ENCODE measurements at regions not wholly inside any gene's neighbourhood (a gene's known extent, or its start where the extent isn't known, plus 50 kb on each side); places are given as distances from the start of the nearest gene placed in this dataset.

DNA sequence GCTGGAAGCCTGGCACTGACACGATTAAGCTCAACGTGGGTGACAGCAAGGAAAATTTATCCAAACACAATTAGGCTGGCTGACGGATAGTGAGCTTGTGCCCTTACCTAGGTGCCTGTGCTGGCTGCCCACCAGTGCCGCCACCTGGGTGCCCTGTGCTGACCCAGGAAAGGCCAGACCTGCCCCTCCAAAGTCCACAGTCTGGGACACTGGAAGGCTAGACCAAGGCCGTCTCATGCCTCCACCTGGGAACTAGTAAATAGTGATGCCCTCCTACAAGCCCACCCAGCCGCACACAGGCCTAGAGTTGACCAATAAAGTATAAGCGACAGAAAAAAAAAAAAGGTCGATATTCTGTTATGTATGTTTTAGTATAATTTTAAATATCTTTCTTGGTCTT is 142.6 kb upstream of the MCHR2 start:
- H3K27me3 ChIP-seq (ENCODE audit: insufficient read depth, low read depth, low read length) = no peaks in the 10 kb centered on the region
- TF ChIP-seq, protein P1, sequence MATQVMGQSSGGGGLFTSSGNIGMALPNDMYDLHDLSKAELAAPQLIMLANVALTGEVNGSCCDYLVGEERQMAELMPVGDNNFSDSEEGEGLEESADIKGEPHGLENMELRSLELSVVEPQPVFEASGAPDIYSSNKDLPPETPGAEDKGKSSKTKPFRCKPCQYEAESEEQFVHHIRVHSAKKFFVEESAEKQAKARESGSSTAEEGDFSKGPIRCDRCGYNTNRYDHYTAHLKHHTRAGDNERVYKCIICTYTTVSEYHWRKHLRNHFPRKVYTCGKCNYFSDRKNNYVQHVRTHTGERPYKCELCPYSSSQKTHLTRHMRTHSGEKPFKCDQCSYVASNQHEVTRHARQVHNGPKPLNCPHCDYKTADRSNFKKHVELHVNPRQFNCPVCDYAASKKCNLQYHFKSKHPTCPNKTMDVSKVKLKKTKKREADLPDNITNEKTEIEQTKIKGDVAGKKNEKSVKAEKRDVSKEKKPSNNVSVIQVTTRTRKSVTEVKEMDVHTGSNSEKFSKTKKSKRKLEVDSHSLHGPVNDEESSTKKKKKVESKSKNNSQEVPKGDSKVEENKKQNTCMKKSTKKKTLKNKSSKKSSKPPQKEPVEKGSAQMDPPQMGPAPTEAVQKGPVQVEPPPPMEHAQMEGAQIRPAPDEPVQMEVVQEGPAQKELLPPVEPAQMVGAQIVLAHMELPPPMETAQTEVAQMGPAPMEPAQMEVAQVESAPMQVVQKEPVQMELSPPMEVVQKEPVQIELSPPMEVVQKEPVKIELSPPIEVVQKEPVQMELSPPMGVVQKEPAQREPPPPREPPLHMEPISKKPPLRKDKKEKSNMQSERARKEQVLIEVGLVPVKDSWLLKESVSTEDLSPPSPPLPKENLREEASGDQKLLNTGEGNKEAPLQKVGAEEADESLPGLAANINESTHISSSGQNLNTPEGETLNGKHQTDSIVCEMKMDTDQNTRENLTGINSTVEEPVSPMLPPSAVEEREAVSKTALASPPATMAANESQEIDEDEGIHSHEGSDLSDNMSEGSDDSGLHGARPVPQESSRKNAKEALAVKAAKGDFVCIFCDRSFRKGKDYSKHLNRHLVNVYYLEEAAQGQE (IDR thresholded peaks at IDR 0.05; ENCODE audit: borderline replicate concordance) = no peak
- TF ChIP-seq, protein P2, sequence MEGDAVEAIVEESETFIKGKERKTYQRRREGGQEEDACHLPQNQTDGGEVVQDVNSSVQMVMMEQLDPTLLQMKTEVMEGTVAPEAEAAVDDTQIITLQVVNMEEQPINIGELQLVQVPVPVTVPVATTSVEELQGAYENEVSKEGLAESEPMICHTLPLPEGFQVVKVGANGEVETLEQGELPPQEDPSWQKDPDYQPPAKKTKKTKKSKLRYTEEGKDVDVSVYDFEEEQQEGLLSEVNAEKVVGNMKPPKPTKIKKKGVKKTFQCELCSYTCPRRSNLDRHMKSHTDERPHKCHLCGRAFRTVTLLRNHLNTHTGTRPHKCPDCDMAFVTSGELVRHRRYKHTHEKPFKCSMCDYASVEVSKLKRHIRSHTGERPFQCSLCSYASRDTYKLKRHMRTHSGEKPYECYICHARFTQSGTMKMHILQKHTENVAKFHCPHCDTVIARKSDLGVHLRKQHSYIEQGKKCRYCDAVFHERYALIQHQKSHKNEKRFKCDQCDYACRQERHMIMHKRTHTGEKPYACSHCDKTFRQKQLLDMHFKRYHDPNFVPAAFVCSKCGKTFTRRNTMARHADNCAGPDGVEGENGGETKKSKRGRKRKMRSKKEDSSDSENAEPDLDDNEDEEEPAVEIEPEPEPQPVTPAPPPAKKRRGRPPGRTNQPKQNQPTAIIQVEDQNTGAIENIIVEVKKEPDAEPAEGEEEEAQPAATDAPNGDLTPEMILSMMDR (IDR thresholded peaks at IDR 0.05; ENCODE audit: poor library complexity, severe bottlenecking) = no peak
- TF ChIP-seq EZH2 (IDR thresholded peaks at IDR 0.05; ENCODE audit: borderline replicate concordance, insufficient read depth, low read length, poor library complexity, severe bottlenecking) (no peak), RAD21 (conservative IDR thresholded peaks at IDR 0.05) (no peak), EP300 (conservative IDR thresholded peaks at IDR 0.05; ENCODE audit: poor library complexity, severe bottlenecking) (no peak), SMC3 (conservative IDR thresholded peaks at IDR 0.05; ENCODE audit: poor library complexity) (no peak), TAF1 (IDR thresholded peaks at IDR 0.05; ENCODE audit: low read depth) (no peak), POLR2AphosphoS5 (IDR thresholded peaks at IDR 0.05) (no peak), MXI1 (conservative IDR thresholded peaks at IDR 0.05; ENCODE audit: poor library complexity, severe bottlenecking) (no peak)
- H3K4me2 ChIP-seq (ENCODE audit: low read length) = no peak overlapping the region
- no peak overlapping the region for H3K9ac ChIP-seq (ENCODE audit: low read length)
- H3K36me3 ChIP-seq (ENCODE audit: insufficient read depth, low read length) = no peaks in the 10 kb centered on the region
- H2AFZ ChIP-seq (ENCODE audit: low read depth, low read length) = no peak overlapping the region
- no peaks in the 10 kb centered on the region for H3K9me2 ChIP-seq (ENCODE audit: insufficient read depth, low read length)
- H3K79me2 ChIP-seq (replicated peaks; ENCODE audit: insufficient read depth, low read length) = no peaks in the 10 kb centered on the region
- no peaks in the 10 kb centered on the region for H4K20me1 ChIP-seq (ENCODE audit: insufficient read depth)
- H3K4me3 ChIP-seq (ENCODE audit: low read length) = no peak overlapping the region
- H3K27ac ChIP-seq (ENCODE audit: low read length) = no peak overlapping the region
- H3K9me3 ChIP-seq (ENCODE audit: low read length) = peaks cover 4% of the 10 kb centered on the region
- no peaks in the 10 kb centered on the region for H3F3A ChIP-seq (ENCODE audit: insufficient read depth, low read length, poor library complexity, severe bottlenecking)

DNA sequence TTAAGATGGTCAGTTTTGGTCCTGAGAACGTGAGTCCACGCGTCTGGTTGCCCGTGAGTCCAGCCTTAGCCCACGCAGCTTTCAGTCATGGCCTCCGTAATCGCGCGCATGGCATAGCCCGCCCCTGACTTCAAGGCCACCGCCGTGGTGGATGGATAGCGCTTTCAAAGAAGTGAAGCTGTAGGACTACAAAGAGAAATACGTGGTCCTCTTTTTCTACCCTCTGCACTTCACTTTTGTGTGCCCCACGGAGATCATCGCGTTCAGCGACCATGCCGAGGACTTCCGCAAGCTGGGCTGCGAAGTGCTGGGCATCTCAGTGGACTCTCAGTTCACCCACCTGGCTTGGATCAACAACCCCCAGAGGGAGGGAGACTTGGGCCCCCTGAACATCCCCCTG is 142.0 kb upstream of the MCHR2 start:
- H3K27ac ChIP-seq (ENCODE audit: low read length) = no peak overlapping the region
- peaks cover 4% of the 10 kb centered on the region for H3K9me3 ChIP-seq (ENCODE audit: low read length)
- H3K27me3 ChIP-seq (ENCODE audit: insufficient read depth, low read depth, low read length) = no peaks in the 10 kb centered on the region
- H3K79me2 ChIP-seq (replicated peaks; ENCODE audit: insufficient read depth, low read length) = no peaks in the 10 kb centered on the region
- no peaks in the 10 kb centered on the region for H3K36me3 ChIP-seq (ENCODE audit: insufficient read depth, low read length)
- no peak overlapping the region for H2AFZ ChIP-seq (ENCODE audit: low read depth, low read length)
- no peaks in the 10 kb centered on the region for H3K9me2 ChIP-seq (ENCODE audit: insufficient read depth, low read length)
- H3F3A ChIP-seq (ENCODE audit: insufficient read depth, low read length, poor library complexity, severe bottlenecking) = no peaks in the 10 kb centered on the region
- no peak overlapping the region for H3K4me3 ChIP-seq (ENCODE audit: low read length)
- TF ChIP-seq MXI1 (conservative IDR thresholded peaks at IDR 0.05; ENCODE audit: poor library complexity, severe bottlenecking) (no peak), TAF1 (IDR thresholded peaks at IDR 0.05; ENCODE audit: low read depth) (no peak), RAD21 (conservative IDR thresholded peaks at IDR 0.05) (no peak), EP300 (conservative IDR thresholded peaks at IDR 0.05; ENCODE audit: poor library complexity, severe bottlenecking) (no peak), POLR2AphosphoS5 (IDR thresholded peaks at IDR 0.05) (no peak), SMC3 (conservative IDR thresholded peaks at IDR 0.05; ENCODE audit: poor library complexity) (no peak), EZH2 (IDR thresholded peaks at IDR 0.05; ENCODE audit: borderline replicate concordance, insufficient read depth, low read length, poor library complexity, severe bottlenecking) (no peak)
- TF ChIP-seq, protein P2 (IDR thresholded peaks at IDR 0.05; ENCODE audit: poor library complexity, severe bottlenecking) = no peak
- TF ChIP-seq, protein P1 (IDR thresholded peaks at IDR 0.05; ENCODE audit: borderline replicate concordance) = no peak
- no peak overlapping the region for H3K4me2 ChIP-seq (ENCODE audit: low read length)
- no peaks in the 10 kb centered on the region for H4K20me1 ChIP-seq (ENCODE audit: insufficient read depth)
- H3K9ac ChIP-seq (ENCODE audit: low read length) = no peak overlapping the region
